ENCODE measurements at regions not wholly inside any gene's neighbourhood (a gene's known extent, or its start where the extent isn't known, plus 50 kb on each side); places are given as distances from the start of the nearest gene placed in this dataset.
"Not testable (repeated sequence)": the region's sequence is repeated elsewhere in the genome, so short reads cannot be mapped to it uniquely, and the experiment has no call there.

- DNase-seq (ENCODE audit: low read depth): no peak
Measured at GRCh38 chr7:34207810-34208209, 302.5 kb downstream of the BMPER start.

DNA sequence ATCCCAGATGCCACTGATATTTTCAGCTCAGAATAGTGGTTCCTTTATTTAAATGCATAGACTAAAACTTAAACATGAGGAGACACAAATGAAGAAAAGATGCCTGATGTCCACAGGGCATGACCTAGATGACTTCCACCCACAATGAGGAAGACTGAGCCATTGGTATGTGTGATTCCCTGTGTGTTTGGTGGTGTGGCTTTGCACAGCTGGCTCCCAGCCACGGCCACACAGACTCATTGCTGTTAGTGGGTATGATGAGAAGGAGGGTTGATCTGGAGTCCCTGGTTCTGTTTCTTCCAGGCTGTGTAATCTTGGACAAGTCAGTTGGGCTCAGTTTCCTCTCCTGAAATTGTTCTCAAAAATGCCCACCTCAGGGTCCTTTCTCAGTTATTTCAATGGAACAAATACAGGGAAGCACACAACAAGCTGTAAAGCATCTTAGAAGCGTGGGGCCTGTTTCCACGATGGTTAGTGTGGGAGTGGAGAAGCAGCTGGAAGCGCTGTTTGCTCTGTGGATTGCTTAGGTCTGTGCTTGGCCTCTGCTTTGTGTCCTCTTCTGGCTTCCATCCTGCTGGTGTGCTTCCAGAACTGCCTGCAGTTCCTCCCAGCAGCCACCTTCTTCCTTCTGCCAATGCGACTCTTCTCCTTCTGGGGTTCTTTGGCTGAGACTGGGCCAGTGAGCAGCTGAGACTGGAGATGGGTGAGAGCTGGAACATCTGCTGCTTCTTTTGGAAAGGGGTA, 303.7 kb downstream of the BMPER start:
- no peak for DNase-seq (ENCODE audit: low read depth)

- no peak for DNase-seq (ENCODE audit: low read depth)
Measured at GRCh38 chr7:34211018-34211417, 305.7 kb downstream of the BMPER start.

DNA sequence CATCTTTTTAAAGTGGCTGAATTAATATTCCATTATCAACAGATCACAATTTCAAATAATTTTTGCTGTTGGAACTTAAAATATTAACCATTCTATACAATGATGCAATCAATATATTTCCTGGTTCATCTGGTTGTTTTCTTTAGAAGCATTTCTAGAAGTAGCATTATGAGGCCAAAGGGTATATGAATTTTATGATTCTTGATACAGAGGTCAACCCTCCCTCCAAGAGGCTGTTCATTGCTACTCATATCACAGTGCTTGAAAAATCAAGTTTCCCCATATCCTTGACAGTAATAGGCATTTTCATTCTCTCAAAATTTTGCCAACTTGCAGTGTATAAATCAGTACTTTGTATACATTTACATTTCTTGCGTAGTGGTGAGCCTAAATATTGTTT, 312.6 kb downstream of the BMPER start:
- no peak for DNase-seq (ENCODE audit: low read depth)

- no peak for DNase-seq (ENCODE audit: low read depth)
Measured at GRCh38 chr7:34219153-34219718, 313.9 kb downstream of the BMPER start.

GRCh38 chr7:34220506-34221185, 315.3 kb downstream of the BMPER start:
- no peak for DNase-seq (ENCODE audit: low read depth)

- no peak for DNase-seq (ENCODE audit: low read depth)
Measured at GRCh38 chr7:34222316-34222715, 317.0 kb downstream of the BMPER start.

- no peak for DNase-seq (ENCODE audit: low read depth)
Measured at GRCh38 chr7:34222722-34223121, 317.4 kb downstream of the BMPER start.

GRCh38 chr7:34224281-34224680, 318.9 kb downstream of the BMPER start:
- DNase-seq (ENCODE audit: low read depth): no peak

GRCh38 chr7:34225193-34225592, 319.9 kb downstream of the BMPER start:
- no peak for DNase-seq (ENCODE audit: low read depth)

DNA sequence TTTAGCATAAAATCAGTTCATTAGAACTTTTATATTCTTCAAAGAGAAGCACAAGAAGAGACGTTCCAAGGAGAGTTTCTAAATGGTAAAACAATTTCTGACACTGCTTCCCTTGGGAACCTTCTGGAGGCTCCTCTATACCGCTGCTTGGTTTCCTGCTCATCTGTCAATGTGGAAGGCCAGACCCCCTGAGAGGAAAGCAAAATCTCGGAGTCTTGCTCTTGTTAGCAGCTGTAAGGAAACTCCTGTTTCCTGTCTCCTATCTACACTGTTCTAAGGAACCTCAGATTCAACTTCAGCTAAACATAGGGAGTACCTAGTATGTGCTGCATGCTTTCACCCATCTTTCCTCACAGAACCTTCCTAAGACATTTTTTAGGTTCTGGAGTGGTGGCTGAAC, 322.2 kb downstream of the BMPER start:
- DNase-seq (ENCODE audit: low read depth): no peak

GRCh38 chr7:34235101-34235500, 329.8 kb downstream of the BMPER start:
- DNase-seq (ENCODE audit: low read depth): not testable (repeated sequence)

DNA sequence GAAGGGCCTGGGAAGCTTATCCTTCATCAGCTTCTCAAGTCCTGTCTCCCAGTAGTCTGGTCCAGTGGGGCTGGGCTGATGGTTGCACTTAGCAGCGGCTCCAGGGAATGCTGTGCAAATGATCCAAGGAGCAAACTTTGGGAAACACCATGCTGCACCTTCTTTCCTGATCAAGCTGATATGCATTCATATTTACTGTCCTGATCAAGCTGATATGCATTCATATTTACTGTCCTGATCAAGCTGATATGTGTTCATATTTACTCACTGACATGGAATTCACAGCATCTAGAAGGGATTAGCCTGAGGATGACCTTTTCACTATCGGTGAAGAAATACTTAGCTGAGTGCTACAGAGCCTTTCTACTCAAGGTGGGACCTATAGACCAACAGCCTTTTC, 330.7 kb downstream of the BMPER start:
- no peak for DNase-seq (ENCODE audit: low read depth)

GRCh38 chr7:34236839-34237492, 331.6 kb downstream of the BMPER start:
- DNase-seq (ENCODE audit: low read depth): no peak

DNA sequence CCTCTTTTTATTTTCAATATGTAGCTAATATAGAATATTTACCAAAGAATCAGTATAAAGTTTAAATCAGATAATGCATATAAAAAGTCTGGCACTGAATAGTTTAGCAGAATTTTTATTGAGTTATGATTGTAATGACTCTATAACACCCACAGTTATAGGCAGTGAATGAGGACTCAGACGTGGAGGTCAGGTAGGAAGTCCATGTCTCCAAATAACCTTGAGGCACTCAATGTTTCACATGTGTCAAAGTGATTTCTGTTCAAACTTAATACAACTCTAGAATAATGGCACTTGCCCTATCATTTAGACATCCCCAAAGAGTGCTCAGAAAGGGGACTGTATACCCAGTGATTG, 332.1 kb downstream of the BMPER start:
- no peak for DNase-seq (ENCODE audit: low read depth)

GRCh38 chr7:34240417-34240816, 335.1 kb downstream of the BMPER start:
- DNase-seq (ENCODE audit: low read depth): no peak

DNA sequence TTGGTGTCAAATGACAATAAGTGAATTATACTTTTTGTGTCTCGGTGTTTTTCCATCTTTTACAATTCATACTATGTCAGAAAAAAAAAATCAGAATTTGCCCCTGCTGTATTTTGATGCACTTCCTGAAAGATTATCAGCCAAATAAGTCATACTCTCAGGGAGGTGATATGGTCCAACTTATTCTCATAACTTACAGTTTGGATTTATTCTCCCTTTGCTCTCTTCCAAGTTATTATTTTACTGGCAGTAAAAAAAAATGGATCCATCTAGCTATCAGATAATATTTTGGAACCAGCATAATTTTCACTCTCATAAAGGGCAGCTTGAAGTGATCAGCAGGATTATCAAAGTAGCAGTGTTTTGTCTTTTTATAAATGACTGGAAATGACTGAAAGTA, 337.1 kb downstream of the BMPER start:
- DNase-seq (ENCODE audit: low read depth): no peak

GRCh38 chr7:34245246-34245645, 339.9 kb downstream of the BMPER start:
- DNase-seq (ENCODE audit: low read depth): no peak

- peak; percentile 24 for DNase-seq (ENCODE audit: low read depth)
Measured at GRCh38 chr7:34247468-34247867, 342.1 kb downstream of the BMPER start.

DNA sequence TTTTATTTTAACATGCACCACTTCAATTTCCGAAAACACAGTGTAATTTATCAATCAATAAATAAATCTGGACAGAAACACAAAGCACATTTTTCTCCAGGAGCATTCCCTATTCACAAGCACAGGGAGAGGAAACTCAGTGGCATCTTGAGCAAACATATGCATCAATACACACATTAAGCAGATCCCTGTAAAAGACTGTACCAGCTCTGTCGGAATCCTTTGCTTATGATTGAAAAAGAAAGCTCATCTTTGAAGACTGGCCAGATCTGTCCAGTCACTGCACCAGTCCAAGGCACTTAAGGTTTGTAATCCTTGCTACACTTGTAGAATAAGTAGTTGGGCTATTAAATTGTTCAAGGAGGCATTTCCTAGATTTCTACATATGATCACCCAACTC, 343.9 kb downstream of the BMPER start:
- no peak for DNase-seq (ENCODE audit: low read depth)

DNA sequence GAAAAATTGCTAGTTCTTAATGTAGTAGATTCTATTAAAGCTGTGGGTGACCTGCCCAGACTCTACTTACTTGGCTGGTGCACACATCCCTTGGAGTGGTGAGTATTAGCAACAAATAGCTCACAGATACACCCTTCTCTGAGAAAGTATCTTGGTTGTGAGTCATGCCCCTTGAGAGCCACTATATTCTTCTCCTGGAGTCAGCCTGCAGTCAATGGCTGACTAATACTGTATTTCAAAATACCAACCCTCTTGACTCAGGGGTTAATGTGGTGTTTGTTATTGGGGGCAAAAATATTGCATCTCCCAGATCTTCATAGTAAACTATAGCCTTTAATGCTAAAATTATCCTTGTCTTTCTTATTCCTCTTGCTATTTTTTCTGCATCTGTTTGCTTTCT, 354.9 kb downstream of the BMPER start:
- peak; percentile 93 for DNase-seq (ENCODE audit: low read depth)

DNA sequence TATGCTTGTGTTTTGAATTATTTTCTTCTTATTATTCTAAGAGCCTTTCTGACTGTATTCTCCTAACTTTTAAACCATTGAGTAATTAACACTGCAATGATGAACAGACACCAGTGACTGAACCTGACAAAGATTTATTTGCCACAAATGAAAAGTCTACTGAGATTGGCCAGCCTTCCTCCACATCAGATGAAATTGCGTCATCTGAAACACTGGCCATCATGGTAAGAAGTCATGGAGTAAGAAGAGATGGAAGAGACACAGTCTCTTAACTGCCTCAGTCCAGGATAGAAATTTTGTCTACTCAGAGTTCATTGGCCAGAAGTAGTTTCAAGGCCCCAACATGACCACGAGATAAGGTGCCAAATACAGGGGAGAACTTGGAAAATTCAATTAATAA, 357.8 kb downstream of the BMPER start:
- no peak for DNase-seq (ENCODE audit: low read depth)

DNA sequence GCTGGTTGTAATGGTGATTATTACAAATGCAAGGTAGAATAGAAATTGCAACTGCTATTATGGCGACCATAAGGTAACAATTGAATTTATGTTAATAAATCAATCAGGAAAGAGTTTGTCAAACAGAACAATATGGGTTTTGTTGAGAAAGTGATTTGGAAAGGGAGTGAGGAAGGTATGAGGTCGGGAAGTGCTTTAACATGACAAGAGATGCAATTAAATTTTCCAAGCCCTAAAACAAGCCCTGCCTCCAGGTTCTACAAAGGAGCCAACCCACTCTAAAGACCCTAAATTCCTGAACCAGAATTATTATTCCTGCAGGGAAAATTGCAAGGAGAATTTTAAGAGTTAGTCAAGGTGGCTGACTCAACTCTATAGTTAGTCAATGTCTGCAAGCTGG, 363.7 kb downstream of the BMPER start:
- DNase-seq (ENCODE audit: low read depth): no peak

Measured in HS-5 (cell line).